WTC11 (cell line): ENCODE measurements at regions not wholly inside any gene's neighbourhood (a gene's known extent, or its start where the extent isn't known, plus 50 kb on each side); places are given as distances from the start of the nearest gene placed in this dataset.

Experiments used
- ATAC-seq: fragments of 200-7000 bp; cut with Tn5 transposase; 2 replicates; pipeline ENCODE4 v1.10.0; 2021; ENCODE audit warnings: mild to moderate bottlenecking, moderate library complexity
- CTCF ChIA-PET: fragments of 300-600 bp; sonication (Branson Sonifier 250); formaldehyde crosslinking; loops from one replicate; lab custom pipeline; 2021; ENCODE audit warnings: antibody characterized with exemption; lab: Charles Lee
- POLR2A ChIA-PET: fragments of 350-600 bp; sonication (Branson Sonifier 250); formaldehyde crosslinking; loops from one replicate; lab custom pipeline; 2021; ENCODE audit warnings: antibody characterized with exemption; lab: Charles Lee
- DNase-seq: peaks from one replicate; pipeline ENCODE4 v3.0.0; 2021; ENCODE audit warnings: low spot score
- H3K27ac Mint-ChIP-seq: 2 replicates; pipeline ENCODE4 v1.8.0; 2021; ENCODE audit warnings: mixed read lengths
- H3K27me3 Mint-ChIP-seq: 2 replicates; pipeline ENCODE4 v1.8.0; 2021; ENCODE audit warnings: low read depth, mild to moderate bottlenecking, moderate library complexity, mixed read lengths
- H3K36me3 Mint-ChIP-seq: 2 replicates; pipeline ENCODE4 v1.8.0; 2021; ENCODE audit warnings: mixed read lengths
- H3K4me1 Mint-ChIP-seq: 2 replicates; pipeline ENCODE4 v1.8.0; 2022; ENCODE audit warnings: mixed read lengths
- H3K4me3 Mint-ChIP-seq: 2 replicates; pipeline ENCODE4 v1.8.0; 2021; ENCODE audit warnings: mild to moderate bottlenecking, moderate library complexity, mixed read lengths
- H3K9me3 Mint-ChIP-seq: 2 replicates; pipeline ENCODE4 v1.8.0; 2021; ENCODE audit warnings: mixed read lengths
- ARID4B ChIP-seq: sonication (generic); formaldehyde crosslinking; IDR thresholded peaks from 2 replicates; pipeline ENCODE4 v1.8.0; 2023; ENCODE audit warnings: missing genetic modification reagents, mild to moderate bottlenecking, borderline replicate concordance
- ATF6 ChIP-seq: sonication (generic); formaldehyde crosslinking; IDR thresholded peaks from 2 replicates; pipeline ENCODE4 v1.8.1; 2023; ENCODE audit warnings: mild to moderate bottlenecking, missing genetic modification reagents
- CDX4 ChIP-seq: fragments of 250-450 bp; sonication (Bioruptor Pico); IDR thresholded peaks from 2 replicates; pipeline ENCODE4 v1.9.0; 2021; ENCODE audit warnings: moderate library complexity, mild to moderate bottlenecking, inconsistent platforms, borderline replicate concordance
- E2F4 ChIP-seq: sonication (generic); formaldehyde crosslinking; IDR thresholded peaks from 2 replicates; pipeline ENCODE4 v1.8.1; 2022; ENCODE audit warnings: low read depth, mild to moderate bottlenecking, moderate library complexity, missing genetic modification reagents, borderline replicate concordance
- ELF4 ChIP-seq: sonication (generic); formaldehyde crosslinking; IDR thresholded peaks from 2 replicates; pipeline ENCODE4 v1.8.1; 2022; ENCODE audit warnings: low read depth, mild to moderate bottlenecking, moderate library complexity, missing genetic modification reagents
- ETV6 ChIP-seq: sonication (generic); formaldehyde crosslinking; IDR thresholded peaks from 2 replicates; pipeline ENCODE4 v1.8.1; 2022; ENCODE audit warnings: mild to moderate bottlenecking, missing genetic modification reagents
- MLX ChIP-seq: sonication (generic); formaldehyde crosslinking; IDR thresholded peaks from 2 replicates; pipeline ENCODE4 v1.8.1; 2023; ENCODE audit warnings: mild to moderate bottlenecking, missing genetic modification reagents, moderate library complexity
- NFYB ChIP-seq: sonication (generic); formaldehyde crosslinking; conservative IDR thresholded peaks from 2 replicates; pipeline ENCODE4 v1.8.0; 2022; ENCODE audit warnings: low read depth, missing genetic modification reagents
- NR2C2 ChIP-seq: sonication (generic); formaldehyde crosslinking; IDR thresholded peaks from 2 replicates; pipeline ENCODE4 v1.8.0; 2022; ENCODE audit warnings: mild to moderate bottlenecking, missing genetic modification reagents
- SMAD3 ChIP-seq: sonication (generic); formaldehyde crosslinking; IDR thresholded peaks from 2 replicates; pipeline ENCODE4 v1.8.0; 2022; ENCODE audit warnings: missing genetic modification reagents, mild to moderate bottlenecking, borderline replicate concordance
- SP1 ChIP-seq: sonication (generic); formaldehyde crosslinking; conservative IDR thresholded peaks from 2 replicates; pipeline ENCODE4 v1.8.1; 2022; ENCODE audit warnings: missing genetic modification reagents
- USF2 ChIP-seq: sonication (generic); formaldehyde crosslinking; IDR thresholded peaks from 2 replicates; pipeline ENCODE4 v1.8.1; 2023; ENCODE audit warnings: mild to moderate bottlenecking, missing genetic modification reagents, moderate library complexity
- ZBTB43 ChIP-seq: sonication (generic); formaldehyde crosslinking; IDR thresholded peaks from 2 replicates; pipeline ENCODE4 v1.8.1; 2023; ENCODE audit warnings: mild to moderate bottlenecking, missing genetic modification reagents
- ZNF219 ChIP-seq: sonication (generic); formaldehyde crosslinking; IDR thresholded peaks from 2 replicates; pipeline ENCODE4 v1.8.0; 2023; ENCODE audit warnings: missing genetic modification reagents, mild to moderate bottlenecking, borderline replicate concordance
- ZNF317 ChIP-seq: sonication (generic); formaldehyde crosslinking; IDR thresholded peaks from 2 replicates; pipeline ENCODE4 v1.8.1; 2023; ENCODE audit warnings: low read depth, mild to moderate bottlenecking, moderate library complexity, missing genetic modification reagents, borderline replicate concordance
- ZNF423 ChIP-seq: fragments of 250-450 bp; sonication (Bioruptor Pico); IDR thresholded peaks from 2 replicates; pipeline ENCODE4 v2.1.2; 2022; ENCODE audit warnings: mild to moderate bottlenecking, moderate library complexity
- ZNF671 ChIP-seq: fragments of 250-450 bp; sonication (Bioruptor Pico); IDR thresholded peaks from 2 replicates; pipeline ENCODE4 v1.8.0; 2021; ENCODE audit warnings: mild to moderate bottlenecking

GRCh38 chr5:152332716-152333460 is 72.2 kb downstream of the NMUR2 start:
- H3K4me3 Mint-ChIP-seq: no peak overlapping the region
- peaks cover 2% of the 10 kb centered on the region; the same call in 1 of the 2 replicates for H3K27me3 Mint-ChIP-seq
- ATAC-seq (no peak), DNase-seq (no peak)
- peaks cover 10% of the 10 kb centered on the region for H3K4me1 Mint-ChIP-seq
- H3K9me3 Mint-ChIP-seq: no peaks in the 10 kb centered on the region
- ChIA-PET POLR2A (no interaction called here), CTCF (interaction anchor here (1.5 kb wide), 1 partner anchor 17 kb away, joined by 4 read pairs; no protein-coding TSS in a partner anchor)
- H3K36me3 Mint-ChIP-seq: no peaks in the 10 kb centered on the region
- no peak overlapping the region for H3K27ac Mint-ChIP-seq
- TF ChIP-seq SP1 (CRISPR knock-in tag) (no peak), ETV6 (CRISPR knock-in tag) (no peak), NR2C2 (CRISPR knock-in tag) (no peak), MLX (no peak), ZNF423 (CRISPR knock-in tag) (no peak), NFYB (CRISPR knock-in tag) (no peak), ATF6 (no peak), ZBTB43 (CRISPR knock-in tag) (no peak), ZNF219 (CRISPR knock-in tag) (no peak), CDX4 (CRISPR knock-in tag) (no peak), USF2 (no peak), ARID4B (CRISPR knock-in tag) (no peak), E2F4 (CRISPR knock-in tag) (no peak), ZNF317 (CRISPR knock-in tag) (no peak), ELF4 (CRISPR knock-in tag) (no peak), ZNF671 (CRISPR knock-in tag) (no peak), SMAD3 (CRISPR knock-in tag) (no peak)
